Neuronal stem cell (in vitro differentiated cells): ENCODE measurements at regions not wholly inside any gene's neighbourhood (a gene's known extent, or its start where the extent isn't known, plus 50 kb on each side); places are given as distances from the start of the nearest gene placed in this dataset.
A peak's percentile ranks its signal among the peaks of the same experiment; 100 is the strongest.

Experiments used
- DNase-seq: peaks from one replicate; pipeline ENCODE4 v3.0.0-alpha.2; 2013; ENCODE audit warnings: low spot score
- H2AFZ ChIP-seq: one replicate; pipeline ENCODE4 v1.6.1; 2013; ENCODE audit warnings: mild to moderate bottlenecking, low read length, inconsistent platforms
- H2AK5ac ChIP-seq: 2 replicates; pipeline ENCODE4 v1.6.1; 2013; ENCODE audit warnings: low read depth, mild to moderate bottlenecking, inconsistent platforms, low read length, moderate library complexity, mixed read lengths
- H2BK120ac ChIP-seq: 2 replicates; pipeline ENCODE4 v1.6.1; 2013; ENCODE audit warnings: low read depth, mild to moderate bottlenecking, inconsistent platforms, low read length, moderate library complexity, mixed read lengths
- H2BK12ac ChIP-seq: one replicate; pipeline ENCODE4 v1.6.1; 2013; ENCODE audit warnings: low read length, inconsistent platforms
- H2BK15ac ChIP-seq: 2 replicates; pipeline ENCODE4 v1.6.1; 2013; ENCODE audit warnings: mild to moderate bottlenecking, low read length, inconsistent platforms, mixed read lengths
- H2BK5ac ChIP-seq: one replicate; pipeline ENCODE4 v1.6.1; 2013; ENCODE audit warnings: inconsistent platforms, mild to moderate bottlenecking, low read length, moderate library complexity
- H3K14ac ChIP-seq: one replicate; pipeline ENCODE4 v1.6.1; 2013; ENCODE audit warnings: low read length, inconsistent platforms
- H3K18ac ChIP-seq: 2 replicates; pipeline ENCODE4 v1.6.1; 2013; ENCODE audit warnings: low read length, inconsistent platforms
- H3K23ac ChIP-seq: 2 replicates; pipeline ENCODE4 v1.6.1; 2013; ENCODE audit warnings: low read depth, mild to moderate bottlenecking, mixed read lengths, low read length, inconsistent platforms; ENCODE audit not compliant: poor library complexity
- H3K27ac ChIP-seq: replicated peaks from 3 replicates; pipeline ENCODE4 v1.5.1; 2013; ENCODE audit warnings: low read length, inconsistent platforms
- H3K27me3 ChIP-seq, 3 experiments: 2 replicates each; pipeline ENCODE4 v1.6.1; 2013; ENCODE audit warnings: low read length in 3 of 3, mild to moderate bottlenecking in 2 of 3, inconsistent platforms in 1 of 3, low read depth in 1 of 3, mixed read lengths in 1 of 3, moderate library complexity in 1 of 3; ENCODE audit not compliant: control insufficient read depth in 3 of 3, insufficient read depth in 3 of 3
- H3K36me3 ChIP-seq, 2 donors: replicated peaks in 1 of 2; 2 replicates each; pipeline ENCODE4 v1.6.1; 2013; ENCODE audit warnings: low read length in 2 of 2; ENCODE audit not compliant: control insufficient read depth in 2 of 2, insufficient read depth in 2 of 2
- H3K4ac ChIP-seq: 2 replicates; pipeline ENCODE4 v1.6.1; 2013; ENCODE audit warnings: inconsistent platforms, mild to moderate bottlenecking, low read length, moderate library complexity
- H3K4me1 ChIP-seq, 2 donors: 1 replicate in 1 of 2; 2 replicates in 1 of 2; pipeline ENCODE4 v1.6.1; 2013; ENCODE audit warnings: low read length in 2 of 2, low read depth in 1 of 2; ENCODE audit not compliant: control insufficient read depth in 2 of 2, insufficient read depth in 1 of 2
- H3K4me2 ChIP-seq: one replicate; pipeline ENCODE4 v1.6.1; 2013; ENCODE audit warnings: mild to moderate bottlenecking, low read length, inconsistent platforms; ENCODE audit not compliant: insufficient read depth, poor library complexity, severe bottlenecking
- H3K4me3 ChIP-seq, 2 donors: 2 replicates each; pipeline ENCODE4 v1.5.1; 2013; ENCODE audit warnings: low read length in 2 of 2, mild to moderate bottlenecking in 2 of 2, inconsistent platforms in 1 of 2, moderate library complexity in 1 of 2
- H3K79me1 ChIP-seq: one replicate; pipeline ENCODE4 v1.6.1; 2013; ENCODE audit warnings: low read depth, mild to moderate bottlenecking, inconsistent platforms, low read length, moderate library complexity
- H3K9ac ChIP-seq: one replicate; pipeline ENCODE4 v1.6.1; 2013; ENCODE audit warnings: mild to moderate bottlenecking, low read depth, low read length, inconsistent platforms; ENCODE audit not compliant: poor library complexity
- H3K9me3 ChIP-seq, 2 donors: replicated peaks in 1 of 2; 2 replicates each; pipeline versions ENCODE3 to v1.6.1; 2013; ENCODE audit warnings: low read length in 2 of 2, mild to moderate bottlenecking in 2 of 2, inconsistent platforms in 1 of 2, low read depth in 1 of 2, mixed read lengths in 1 of 2, moderate library complexity in 1 of 2; ENCODE audit not compliant: control insufficient read depth in 2 of 2, insufficient read depth in 1 of 2
- H4K8ac ChIP-seq: one replicate; pipeline ENCODE4 v1.6.1; 2013; ENCODE audit warnings: low read depth, mild to moderate bottlenecking, inconsistent platforms, low read length, moderate library complexity
- H4K91ac ChIP-seq: one replicate; pipeline ENCODE4 v1.6.1; 2013; ENCODE audit warnings: low read length, low read depth, mild to moderate bottlenecking, inconsistent platforms; ENCODE audit not compliant: poor library complexity
- WGBS, 2 donors: extraction: QIAGEN DNeasy Blood & Tissue Kit; methylation state at CpG; one replicate each; pipeline ENCODE4 v1.1.7; 2013; ENCODE audit warnings: missing lambda C conversion rate in 2 of 2, mixed read lengths in 1 of 2; ENCODE audit not compliant: insufficient read length in 2 of 2, insufficient replicate concordance in 1 of 2; ENCODE audit errors: extremely low coverage in 2 of 2; 5-methylcytosine and 5-hydroxymethylcytosine counted together

GRCh38 chr20:52748990-52749389, 223.2 kb upstream of the TSHZ2 start:
- no peaks in the 10 kb centered on the region for H3K79me1 ChIP-seq
- H3K23ac ChIP-seq = no peak overlapping the region
- H2BK120ac ChIP-seq = no peak overlapping the region
- H3K9me3 ChIP-seq = no peaks in the 10 kb centered on the region
- H3K9ac ChIP-seq = no peak overlapping the region
- no peak overlapping the region for H3K14ac ChIP-seq
- no peaks in the 10 kb centered on the region for H3K36me3 ChIP-seq
- H3K27me3 ChIP-seq = no peaks in the 10 kb centered on the region
- H2AK5ac ChIP-seq = no peak overlapping the region
- no peak overlapping the region for H2BK5ac ChIP-seq
- H3K4me1 ChIP-seq = peaks cover 0 to 4% of the 10 kb centered on the region in 2 donors
- no peak overlapping the region for H3K27ac ChIP-seq
- H3K18ac ChIP-seq = no peak overlapping the region
- H3K4me3 ChIP-seq = no peak overlapping the region
- H4K8ac ChIP-seq = no peak overlapping the region
- no peak for DNase-seq
- H3K4ac ChIP-seq = no peak overlapping the region
- H3K4me2 ChIP-seq = no peak overlapping the region
- H4K91ac ChIP-seq = no peak overlapping the region
- WGBS, 2 donors = no CpG with 5 or more reads among the region's 1 CpG
- H2BK15ac ChIP-seq = no peak overlapping the region
- no peak overlapping the region for H2AFZ ChIP-seq
- H2BK12ac ChIP-seq = no peak overlapping the region

- Histone ChIP-seq H2AK5ac (no peak overlapping the region), H4K91ac (no peak overlapping the region), H3K14ac (no peak overlapping the region), H3K4me3 (no peak overlapping the region), H2BK12ac (no peak overlapping the region), H2BK120ac (no peak overlapping the region), H3K23ac (no peak overlapping the region), H3K9me3 (no peaks in the 10 kb centered on the region), H3K9ac (no peak overlapping the region), H3K4me2 (no peak overlapping the region), H3K79me1 (no peaks in the 10 kb centered on the region), H3K18ac (peak overlapping the region; percentile 67), H3K4me1 (peaks cover 0 to 4% of the 10 kb centered on the region in 2 donors), H3K36me3 (no peaks in the 10 kb centered on the region), H3K27me3 (no peaks in the 10 kb centered on the region), H2BK15ac (no peak overlapping the region), H4K8ac (no peak overlapping the region), H3K27ac (no peak overlapping the region), H2AFZ (no peak overlapping the region), H2BK5ac (no peak overlapping the region), H3K4ac (no peak overlapping the region)
- DNase-seq = no peak
- no CpG with 5 or more reads among the region's 12 CpGs for WGBS, 2 donors
These were observed 223.7 kb upstream of the TSHZ2 start for GRCh38 chr20:52748285-52748932.

- H3K23ac ChIP-seq = no peak overlapping the region
- no peak overlapping the region for H3K27ac ChIP-seq
- H3K4me3 ChIP-seq = no peak overlapping the region
- H2BK15ac ChIP-seq = no peak overlapping the region
- H2BK120ac ChIP-seq = no peak overlapping the region
- H3K14ac ChIP-seq = no peak overlapping the region
- no CpG with 5 or more reads among the region's 8 CpGs for WGBS, 2 donors
- DNase-seq = peak; percentile 15
- H2BK5ac ChIP-seq = no peak overlapping the region
- no peaks in the 10 kb centered on the region for H3K36me3 ChIP-seq
- H3K18ac ChIP-seq = no peak overlapping the region
- no peak overlapping the region for H3K4me2 ChIP-seq
- H4K91ac ChIP-seq = no peak overlapping the region
- H3K4me1 ChIP-seq = peaks cover 0 to 4% of the 10 kb centered on the region in 2 donors
- H3K27me3 ChIP-seq = no peaks in the 10 kb centered on the region
- H3K4ac ChIP-seq = no peak overlapping the region
- no peak overlapping the region for H2AK5ac ChIP-seq
- no peak overlapping the region for H2BK12ac ChIP-seq
- H2AFZ ChIP-seq = no peak overlapping the region
- H4K8ac ChIP-seq = no peak overlapping the region
- H3K9me3 ChIP-seq = no peaks in the 10 kb centered on the region
- H3K9ac ChIP-seq = no peak overlapping the region
- H3K79me1 ChIP-seq = no peaks in the 10 kb centered on the region
These were observed 224.3 kb upstream of the TSHZ2 start for GRCh38 chr20:52747845-52748284.

- Histone ChIP-seq H2BK120ac (no peak overlapping the region), H3K4me1 (peaks cover 0 to 4% of the 10 kb centered on the region in 2 donors), H3K14ac (no peak overlapping the region), H2BK5ac (no peak overlapping the region), H3K23ac (no peak overlapping the region), H2BK12ac (no peak overlapping the region), H3K27ac (no peak overlapping the region), H3K4me2 (no peak overlapping the region), H3K9ac (no peak overlapping the region), H3K36me3 (no peaks in the 10 kb centered on the region), H4K91ac (no peak overlapping the region), H3K18ac (no peak overlapping the region), H2BK15ac (no peak overlapping the region), H4K8ac (no peak overlapping the region), H3K27me3 (no peaks in the 10 kb centered on the region), H2AFZ (no peak overlapping the region), H3K4ac (no peak overlapping the region), H3K9me3 (no peaks in the 10 kb centered on the region), H3K79me1 (no peaks in the 10 kb centered on the region), H3K4me3 (no peak overlapping the region), H2AK5ac (no peak overlapping the region)
- WGBS, 2 donors = no CpG with 5 or more reads among the region's 6 CpGs
- no peak for DNase-seq
These were observed 225.4 kb upstream of the TSHZ2 start for GRCh38 chr20:52746770-52747169.
